SH-SY5Y (cell line): ENCODE measurements at regions not wholly inside any gene's neighbourhood (a gene's known extent, or its start where the extent isn't known, plus 50 kb on each side); places are given as distances from the start of the nearest gene placed in this dataset.

ENCODE experiments used
- GATA2 ChIP-seq: IDR thresholded peaks from 2 replicates; pipeline ENCODE4 v1.6.1; 2011; ENCODE audit warnings: mild to moderate bottlenecking, low read depth, low read length
- GATA3 ChIP-seq: IDR thresholded peaks from 2 replicates; pipeline ENCODE4 v1.6.1; 2011; ENCODE audit warnings: low read depth, mild to moderate bottlenecking, low read length, moderate library complexity

DNA sequence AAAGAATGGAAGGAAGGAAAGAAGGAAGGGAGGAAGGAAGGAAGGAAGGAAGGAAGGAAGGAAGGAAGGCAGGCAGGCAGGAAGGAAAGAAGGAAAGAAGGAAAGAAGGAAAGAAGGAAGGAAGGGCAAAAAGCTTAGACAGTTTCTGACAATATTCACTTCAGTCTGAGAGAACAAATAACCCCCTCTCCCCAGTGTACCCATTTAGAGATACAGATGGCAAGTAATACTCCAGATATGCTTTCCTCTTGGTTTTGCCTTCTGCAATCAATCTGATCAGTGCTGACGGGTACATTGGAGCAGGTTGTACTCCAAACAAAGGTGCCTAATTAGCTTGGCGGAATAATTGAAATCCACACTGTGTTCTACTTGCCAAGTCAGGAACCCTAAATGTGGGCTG is 534.6 kb upstream of the TMEFF2 start:
- TF ChIP-seq GATA2 (no peak), GATA3 (no peak)
